DND-41 (cell line): ENCODE measurements at regions not wholly inside any gene's neighbourhood (a gene's known extent, or its start where the extent isn't known, plus 50 kb on each side); places are given as distances from the start of the nearest gene placed in this dataset.

Source experiments
- CTCF ChIP-seq: IDR thresholded peaks from 2 replicates; pipeline ENCODE4 v1.5.1; 2012; ENCODE audit warnings: borderline replicate concordance, low read length, moderate library complexity, mild to moderate bottlenecking; ENCODE audit not compliant: poor library complexity, severe bottlenecking; ENCODE audit errors: extremely low read depth
- EZH2 ChIP-seq: IDR thresholded peaks from 3 replicates; pipeline ENCODE4 v1.6.1; 2012; ENCODE audit warnings: borderline replicate concordance, low read depth, mild to moderate bottlenecking, moderate library complexity, low read length, inconsistent platforms; ENCODE audit not compliant: severe bottlenecking

GRCh38 chr7:41323806-41324205 is 379.1 kb downstream of the INHBA start:
- TF ChIP-seq CTCF (no peak), EZH2 (no peak)
